ENCODE measurements at regions not wholly inside any gene's neighbourhood (a gene's known extent, or its start where the extent isn't known, plus 50 kb on each side); places are given as distances from the start of the nearest gene placed in this dataset.

- no peak for DNase-seq (ENCODE audit: low read depth in 2 of 2)
Measured at GRCh38 chr20:60897976-60898375, 354.1 kb upstream of the CDH4 start.

GRCh38 chr20:60899320-60899719, 352.7 kb upstream of the CDH4 start:
- no peak for DNase-seq (ENCODE audit: low read depth in 2 of 2)

- no peak for DNase-seq (ENCODE audit: low read depth in 2 of 2)
Measured at GRCh38 chr20:60900618-60901017, 351.4 kb upstream of the CDH4 start.

GRCh38 chr20:60901831-60902230, 350.2 kb upstream of the CDH4 start:
- DNase-seq (ENCODE audit: low read depth in 2 of 2): no peak

- DNase-seq (ENCODE audit: low read depth in 2 of 2): no peak
Measured at GRCh38 chr20:60903325-60903971, 348.6 kb upstream of the CDH4 start.

- DNase-seq (ENCODE audit: low read depth in 2 of 2): no peak
Measured at GRCh38 chr20:60904730-60905129, 347.3 kb upstream of the CDH4 start.

- no peak for DNase-seq (ENCODE audit: low read depth in 2 of 2)
Measured at GRCh38 chr20:60905919-60906318, 346.1 kb upstream of the CDH4 start.

GRCh38 chr20:60906555-60906954, 345.5 kb upstream of the CDH4 start:
- DNase-seq (ENCODE audit: low read depth in 2 of 2): no peak

- no peak for DNase-seq (ENCODE audit: low read depth in 2 of 2)
Measured at GRCh38 chr20:60913298-60913697, 338.8 kb upstream of the CDH4 start.

- no peak for DNase-seq (ENCODE audit: low read depth in 2 of 2)
Measured at GRCh38 chr20:60921022-60921622, 330.9 kb upstream of the CDH4 start.

GRCh38 chr20:60926831-60927230, 325.2 kb upstream of the CDH4 start:
- DNase-seq (ENCODE audit: low read depth in 2 of 2): no peak

- DNase-seq (ENCODE audit: low read depth in 2 of 2): no peak
Measured at GRCh38 chr20:60928341-60928740, 323.7 kb upstream of the CDH4 start.

- no peak for DNase-seq (ENCODE audit: low read depth in 2 of 2)
Measured at GRCh38 chr20:60930023-60930790, 321.9 kb upstream of the CDH4 start.

- DNase-seq (ENCODE audit: low read depth in 2 of 2): no peak
Measured at GRCh38 chr20:60931696-60932095, 320.4 kb upstream of the CDH4 start.

- DNase-seq (ENCODE audit: low read depth in 2 of 2): no peak
Measured at GRCh38 chr20:60934724-60935123, 317.3 kb upstream of the CDH4 start.

- DNase-seq (ENCODE audit: low read depth in 2 of 2): no peak
Measured at GRCh38 chr20:60935971-60936370, 316.1 kb upstream of the CDH4 start.

- no peak for DNase-seq (ENCODE audit: low read depth in 2 of 2)
Measured at GRCh38 chr20:60937585-60937984, 314.5 kb upstream of the CDH4 start.

GRCh38 chr20:60941379-60941778, 310.7 kb upstream of the CDH4 start:
- no peak for DNase-seq (ENCODE audit: low read depth in 2 of 2)

GRCh38 chr20:60947819-60948218, 304.2 kb upstream of the CDH4 start:
- DNase-seq (ENCODE audit: low read depth in 2 of 2): no peak

- no peak for DNase-seq (ENCODE audit: low read depth in 2 of 2)
Measured at GRCh38 chr20:60948224-60948623, 303.8 kb upstream of the CDH4 start.

GRCh38 chr20:60950561-60950960, 301.5 kb upstream of the CDH4 start:
- DNase-seq (ENCODE audit: low read depth in 2 of 2): no peak

- DNase-seq (ENCODE audit: low read depth in 2 of 2): no peak
Measured at GRCh38 chr20:60950974-60951373, 301.1 kb upstream of the CDH4 start.

GRCh38 chr20:60952861-60953260, 299.2 kb upstream of the CDH4 start:
- DNase-seq (ENCODE audit: low read depth in 2 of 2): no peak
